NCI-H748 (cell line): ENCODE measurements at regions not wholly inside any gene's neighbourhood (a gene's known extent, or its start where the extent isn't known, plus 50 kb on each side); places are given as distances from the start of the nearest gene placed in this dataset.

Experiments
- DNase-seq: peaks from one replicate; lab custom pipeline; 2025; ENCODE audit not compliant: unreplicated experiment; lab: John Stamatoyannopoulos, UW

GRCh38 chr5:98518754-98519153 is 254.7 kb upstream of the RGMB start:
- no peak for DNase-seq

DNA sequence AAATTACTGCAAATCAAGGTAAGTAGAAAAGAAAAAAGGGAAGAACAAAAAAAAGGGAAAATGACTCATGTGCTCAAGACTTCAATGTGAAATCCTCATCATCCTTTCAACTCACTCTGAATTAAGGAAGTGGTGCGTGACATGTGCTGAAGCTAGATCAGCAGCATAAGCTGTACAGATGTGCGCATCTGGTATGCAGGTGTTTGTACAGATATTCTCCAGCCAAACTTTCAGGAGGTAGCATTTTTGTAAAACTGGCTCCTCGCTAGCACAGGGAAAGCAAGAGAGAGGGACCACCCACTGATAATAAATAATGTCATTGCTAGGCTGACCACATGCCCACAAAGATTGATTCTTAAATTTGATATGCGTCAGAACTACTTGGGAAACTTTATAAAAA is 253.9 kb upstream of the RGMB start:
- DNase-seq = no peak

GRCh38 chr5:98521821-98522220 is 251.6 kb upstream of the RGMB start:
- DNase-seq = no peak

DNA sequence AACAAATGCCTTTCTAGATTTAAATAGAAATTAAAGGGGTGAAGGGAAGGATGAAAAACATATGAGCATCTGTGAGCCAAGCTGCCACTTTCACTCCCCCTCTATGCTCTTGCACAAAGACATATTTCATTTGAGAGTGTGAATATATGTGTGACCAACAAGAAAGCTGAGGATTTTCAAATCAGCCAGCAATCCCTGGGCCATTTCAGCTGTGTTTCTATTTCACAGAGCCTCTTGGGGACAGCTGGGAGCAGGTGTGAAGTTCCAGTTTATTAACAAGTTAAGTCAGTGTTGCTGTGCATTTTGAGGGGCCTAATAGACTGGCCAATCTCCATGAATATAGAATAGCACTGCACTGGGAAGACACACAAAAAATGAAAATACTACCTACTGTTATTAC is 248.7 kb upstream of the RGMB start:
- DNase-seq = no peak

GRCh38 chr5:98527846-98528245 is 245.6 kb upstream of the RGMB start:
- no peak for DNase-seq

DNA sequence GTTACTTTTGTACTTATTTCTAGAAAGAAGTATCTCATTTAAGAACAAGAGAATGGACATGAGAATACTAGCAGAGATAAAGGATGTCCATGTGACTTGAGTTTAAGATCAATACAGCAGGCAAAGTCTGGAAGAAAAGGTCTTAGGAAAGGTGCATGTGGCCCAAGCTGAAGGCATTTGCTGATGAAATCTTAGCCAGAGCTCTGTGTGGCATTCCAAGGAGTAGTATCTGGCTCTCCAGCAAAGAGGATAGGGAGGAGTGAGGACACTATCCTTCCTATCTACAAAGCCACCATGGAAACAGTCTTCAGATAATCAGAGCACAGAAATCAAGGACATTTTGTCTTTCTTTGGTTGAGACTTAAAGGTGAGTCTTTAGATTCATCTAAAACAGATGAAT is 244.1 kb upstream of the RGMB start:
- DNase-seq = no peak

DNA sequence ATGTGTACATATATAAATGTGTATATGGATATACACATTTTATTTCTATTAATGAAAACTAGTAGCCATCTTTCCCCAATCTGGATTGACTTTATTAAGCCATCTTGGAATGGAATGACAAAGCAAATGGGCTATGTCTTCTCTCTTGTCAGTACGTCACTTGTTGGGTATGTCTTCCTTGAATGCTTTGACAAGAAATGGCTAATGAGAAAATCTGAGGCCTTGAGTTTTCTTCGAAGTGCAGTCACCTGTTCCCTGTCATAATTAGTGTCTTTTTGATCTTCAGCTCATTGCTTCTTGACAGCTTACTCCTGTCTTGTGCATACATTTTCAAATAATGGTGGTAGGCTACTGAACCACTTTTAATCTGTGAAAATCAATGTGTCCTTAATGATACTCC is 243.2 kb upstream of the RGMB start:
- DNase-seq = no peak

GRCh38 chr5:98535901-98536300 is 237.6 kb upstream of the RGMB start:
- DNase-seq = peak; percentile 76

GRCh38 chr5:98540056-98540455 is 233.4 kb upstream of the RGMB start:
- no peak for DNase-seq

DNA sequence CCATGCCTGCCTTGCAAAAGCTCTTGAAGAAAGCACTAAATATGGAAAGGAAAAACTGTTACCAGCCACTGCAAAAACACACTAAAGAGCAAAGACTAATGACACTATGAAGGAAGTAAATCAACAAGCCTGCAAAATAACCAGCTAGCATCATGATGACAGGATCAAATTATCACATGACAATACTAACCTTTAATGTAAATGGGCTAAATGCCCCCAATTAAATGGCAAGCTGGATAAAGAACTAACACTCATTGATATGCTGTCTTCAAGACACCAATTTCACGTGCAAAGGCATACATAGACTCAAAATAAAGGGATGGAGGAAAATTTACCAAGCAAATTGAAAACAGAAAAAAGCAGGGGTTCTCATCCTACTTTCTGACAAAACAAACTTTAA is 231.8 kb upstream of the RGMB start:
- no peak for DNase-seq

- DNase-seq = no peak
Observed at GRCh38 chr5:98543490-98543889, 230.0 kb upstream of the RGMB start.

- DNase-seq = peak; percentile 75
Observed at GRCh38 chr5:98546924-98547323, 226.5 kb upstream of the RGMB start.

GRCh38 chr5:98556712-98557111 is 216.8 kb upstream of the RGMB start:
- no peak for DNase-seq

GRCh38 chr5:98557916-98558315 is 215.5 kb upstream of the RGMB start:
- no peak for DNase-seq

DNA sequence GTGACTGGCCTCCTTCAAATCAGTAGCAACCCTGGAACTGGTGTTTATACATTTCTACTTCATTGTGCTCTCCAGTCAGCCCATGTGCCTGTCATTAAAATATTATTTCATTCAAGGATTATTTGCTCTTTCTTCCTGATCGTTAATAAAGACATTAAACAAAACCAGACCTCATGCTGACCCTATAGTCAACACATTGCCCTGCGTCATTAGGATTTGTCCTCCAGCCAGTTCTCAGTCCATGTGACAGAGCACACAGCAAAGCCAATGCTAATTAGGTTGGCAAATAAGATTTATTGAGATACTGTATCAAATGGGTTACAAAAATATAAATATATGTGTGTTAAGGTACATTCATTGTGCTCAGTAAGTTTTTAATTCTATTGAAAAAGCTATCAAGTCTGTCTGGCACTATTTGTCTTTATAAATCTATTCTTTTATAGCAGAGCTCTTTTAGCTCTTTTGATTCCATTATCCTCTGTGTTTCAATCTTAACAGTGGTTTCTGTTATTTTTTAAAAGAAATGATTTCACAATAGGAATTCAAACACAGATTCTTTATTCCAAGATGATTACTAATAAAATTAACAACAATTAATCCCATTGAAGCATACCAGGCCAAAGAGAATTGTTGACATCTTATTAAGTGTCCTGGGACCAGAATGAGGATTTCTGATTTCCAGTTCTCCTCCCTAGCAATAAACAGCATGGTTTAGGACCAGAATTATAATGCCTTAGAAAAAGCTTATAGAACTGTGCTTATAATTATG is 209.4 kb upstream of the RGMB start:
- peak; percentile 9 for DNase-seq

GRCh38 chr5:98564836-98565235 is 208.6 kb upstream of the RGMB start:
- no peak for DNase-seq

GRCh38 chr5:98568336-98568735 is 205.1 kb upstream of the RGMB start:
- no peak for DNase-seq

- no peak for DNase-seq
Observed at GRCh38 chr5:98569288-98569687, 204.2 kb upstream of the RGMB start.

- DNase-seq = no peak
Observed at GRCh38 chr5:98570010-98570409, 203.5 kb upstream of the RGMB start.

DNA sequence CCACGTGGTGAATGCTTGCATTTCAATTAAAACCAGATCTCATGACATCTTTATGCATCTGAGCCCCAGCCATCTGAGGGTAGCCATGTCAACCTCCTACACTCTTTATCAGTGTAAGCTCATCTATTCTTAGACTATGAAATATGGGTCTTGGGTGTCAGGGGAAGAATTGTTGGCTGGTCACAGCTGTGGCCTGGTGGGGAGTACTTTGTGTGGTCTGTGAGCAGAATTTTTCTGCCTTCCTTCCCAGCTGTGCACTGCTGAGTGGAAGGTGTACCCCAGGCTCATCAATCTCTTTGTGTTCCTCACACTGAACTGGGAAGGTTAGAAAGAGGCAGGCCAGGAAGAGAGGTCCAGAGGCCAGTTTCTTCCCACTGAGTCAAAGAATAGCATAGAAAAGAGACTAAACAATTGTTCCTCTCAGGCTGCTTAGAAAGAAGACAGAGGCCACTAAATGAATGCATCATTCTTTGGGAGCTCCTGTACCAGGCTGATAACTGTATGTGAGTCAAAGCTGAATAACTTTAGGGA is 202.7 kb upstream of the RGMB start:
- DNase-seq = no peak

DNA sequence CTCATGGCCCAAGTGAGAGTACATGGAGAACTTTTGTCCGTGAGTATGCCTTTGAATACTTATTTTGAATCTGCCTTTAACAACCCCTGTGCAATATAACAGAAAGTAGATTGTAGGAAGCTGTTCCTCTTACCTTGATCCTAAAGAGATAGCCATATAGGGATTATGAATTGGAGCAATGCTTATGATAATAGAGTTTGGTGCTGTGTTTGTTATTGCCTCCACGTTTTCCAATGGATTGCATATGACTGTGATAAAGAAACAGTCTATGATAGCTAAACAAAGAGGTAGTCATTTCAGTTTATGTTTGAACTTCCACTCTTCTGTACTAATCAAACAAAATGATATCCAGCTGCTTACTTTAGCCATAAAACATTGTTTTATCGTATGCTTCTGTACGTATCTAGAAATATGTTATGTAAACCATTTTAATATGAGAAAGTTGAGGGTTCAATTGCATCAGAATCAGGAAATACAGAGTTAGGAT is 199.6 kb upstream of the RGMB start:
- DNase-seq = no peak

DNA sequence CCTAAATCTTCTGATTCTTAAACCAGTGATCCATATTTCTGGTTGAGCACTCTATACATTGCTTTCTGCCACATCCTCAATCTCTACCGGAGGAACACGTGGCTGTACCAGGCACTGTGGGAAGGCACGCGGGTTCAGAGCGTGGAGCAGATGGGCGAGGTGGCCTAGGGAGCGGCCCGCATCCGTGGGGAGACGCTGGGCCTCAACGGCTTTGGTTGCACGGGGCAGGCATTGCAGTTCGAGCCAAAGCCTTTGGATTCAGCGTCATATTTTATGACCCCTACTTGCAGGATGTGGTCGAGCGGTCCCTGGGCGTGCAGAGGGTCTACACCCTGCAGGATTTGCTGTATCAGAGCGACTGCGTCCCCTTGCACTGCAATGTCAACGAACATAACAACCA is 197.2 kb upstream of the RGMB start:
- DNase-seq = no peak

DNA sequence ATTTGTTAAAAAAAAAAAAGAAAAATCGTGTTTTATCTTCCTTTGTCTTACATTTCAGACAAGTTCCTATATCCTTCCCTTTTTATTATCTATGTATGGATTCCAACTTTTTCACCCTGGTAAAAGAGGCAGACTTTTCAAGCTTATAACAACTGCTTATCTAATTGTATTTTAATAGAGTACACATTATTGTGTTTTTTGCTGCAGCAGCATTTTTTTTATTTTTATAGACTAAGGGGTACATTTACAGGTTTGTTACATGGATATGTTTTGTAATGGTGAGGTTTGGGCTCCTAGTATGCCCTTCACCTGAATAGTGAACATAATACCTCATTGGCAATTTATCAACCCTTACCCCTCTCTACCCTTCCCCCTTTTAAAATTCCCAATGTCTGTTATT is 195.0 kb upstream of the RGMB start:
- no peak for DNase-seq
